Ovary (tissue), 3 donors: ENCODE measurements at regions not wholly inside any gene's neighbourhood (a gene's known extent, or its start where the extent isn't known, plus 50 kb on each side); places are given as distances from the start of the nearest gene placed in this dataset.

ENCODE experiments used
- CTCF ChIP-seq, 3 donors: fragments of 450-650 bp in 2 of 3; fragments of 200-600 bp in 1 of 3; IDR thresholded peaks; one replicate each; pipeline versions ENCODE4 v1.5.1 to v1.8.0; 2016 to 2022; ENCODE audit warnings: antibody characterized with exemption in 3 of 3, mild to moderate bottlenecking in 1 of 3
- EP300 ChIP-seq: sonication (generic); formaldehyde crosslinking; IDR thresholded peaks from one replicate; pipeline ENCODE4 v1.6.1; 2017; ENCODE audit warnings: antibody characterized with exemption
- POLR2A ChIP-seq: fragments of 450-650 bp; IDR thresholded peaks from one replicate; pipeline ENCODE4 v1.6.1; 2017; ENCODE audit warnings: antibody characterized with exemption, mild to moderate bottlenecking, moderate library complexity
- donor health status: DM: no; HTN: no; CAD: no.

- no peak for TF ChIP-seq CTCF (IDR thresholded peaks at IDR 0.05)
- TF ChIP-seq POLR2A = no peak
- TF ChIP-seq EP300 = no peak
Observed at GRCh38 chr10:57921140-57921539, 346.6 kb downstream of the IPMK start.
